Lower leg skin (tissue), 3 donors: ENCODE measurements at regions not wholly inside any gene's neighbourhood (a gene's known extent, or its start where the extent isn't known, plus 50 kb on each side); places are given as distances from the start of the nearest gene placed in this dataset.

Experiments used
- POLR2A ChIP-seq, 2 donors: fragments of 450-650 bp; IDR thresholded peaks; one replicate each; pipeline ENCODE4 v1.6.1; 2016 to 2017; ENCODE audit warnings: antibody characterized with exemption in 2 of 2, mild to moderate bottlenecking in 1 of 2, moderate library complexity in 1 of 2
- TF ChIP-seq, protein P1 (sequence below), 3 donors: fragments of 450-650 bp; IDR thresholded peaks; one replicate each; pipeline ENCODE4 v1.5.1; 2016; ENCODE audit warnings: antibody characterized with exemption in 3 of 3, mild to moderate bottlenecking in 3 of 3, moderate library complexity in 2 of 3

DNA sequence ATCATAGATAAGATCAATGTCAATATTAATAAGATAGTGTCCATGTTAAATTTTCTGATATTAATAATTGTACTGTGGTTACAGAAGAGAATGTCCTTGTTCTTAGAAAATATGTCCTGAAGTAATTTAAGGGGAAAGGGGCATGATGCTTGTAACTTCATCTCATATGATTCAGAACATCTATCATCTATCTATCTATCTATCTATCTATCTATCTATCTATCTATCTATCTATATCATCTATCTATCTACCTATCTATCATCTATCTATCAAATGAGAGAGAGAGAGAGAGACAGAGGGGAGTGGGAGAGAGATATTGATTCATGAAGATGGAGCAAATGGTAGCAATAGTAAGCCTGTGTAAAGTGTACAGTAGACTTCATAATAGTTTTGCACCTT lies 124.8 kb upstream of the FAT1 start:
- TF ChIP-seq POLR2A (IDR thresholded peaks at IDR 0.05), result no peak
- TF ChIP-seq, protein P1, sequence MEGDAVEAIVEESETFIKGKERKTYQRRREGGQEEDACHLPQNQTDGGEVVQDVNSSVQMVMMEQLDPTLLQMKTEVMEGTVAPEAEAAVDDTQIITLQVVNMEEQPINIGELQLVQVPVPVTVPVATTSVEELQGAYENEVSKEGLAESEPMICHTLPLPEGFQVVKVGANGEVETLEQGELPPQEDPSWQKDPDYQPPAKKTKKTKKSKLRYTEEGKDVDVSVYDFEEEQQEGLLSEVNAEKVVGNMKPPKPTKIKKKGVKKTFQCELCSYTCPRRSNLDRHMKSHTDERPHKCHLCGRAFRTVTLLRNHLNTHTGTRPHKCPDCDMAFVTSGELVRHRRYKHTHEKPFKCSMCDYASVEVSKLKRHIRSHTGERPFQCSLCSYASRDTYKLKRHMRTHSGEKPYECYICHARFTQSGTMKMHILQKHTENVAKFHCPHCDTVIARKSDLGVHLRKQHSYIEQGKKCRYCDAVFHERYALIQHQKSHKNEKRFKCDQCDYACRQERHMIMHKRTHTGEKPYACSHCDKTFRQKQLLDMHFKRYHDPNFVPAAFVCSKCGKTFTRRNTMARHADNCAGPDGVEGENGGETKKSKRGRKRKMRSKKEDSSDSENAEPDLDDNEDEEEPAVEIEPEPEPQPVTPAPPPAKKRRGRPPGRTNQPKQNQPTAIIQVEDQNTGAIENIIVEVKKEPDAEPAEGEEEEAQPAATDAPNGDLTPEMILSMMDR (IDR thresholded peaks at IDR 0.05), result no peak
